GM12878 (cell line): ENCODE measurements at regions not wholly inside any gene's neighbourhood (a gene's known extent, or its start where the extent isn't known, plus 50 kb on each side); places are given as distances from the start of the nearest gene placed in this dataset.

Experiments
- ATAC-seq: fragments of 200-7000 bp; cut with Tn5 transposase; 3 replicates; pipeline ENCODE4 v1.9.1; 2020; ENCODE audit warnings: mild to moderate bottlenecking, moderate library complexity
- BruUV-seq: library from RNA; stranded (reverse); fragments of 400-500 nt; replicated peaks from 2 replicates; lab custom pipeline; 2021; lab: Mats Ljungman, UMichigan
- CTCF ChIA-PET: fragments of 300-600 bp; sonication (Branson Sonifier 250); formaldehyde crosslinking; extraction: SDS; loops from one replicate; lab custom pipeline; 2021; ENCODE audit warnings: inconsistent platforms; lab: Yijun Ruan, JAX
- POLR2A ChIA-PET: fragments of 350-600 bp; formaldehyde crosslinking; extraction: SDS; loops from one replicate; lab custom pipeline; 2021; ENCODE audit warnings: inconsistent platforms; lab: Charles Lee
- RAD21 ChIA-PET: fragments of 300-600 bp; sonication (Branson Sonifier 250); formaldehyde crosslinking; loops from one replicate; lab custom pipeline; 2023; ENCODE audit warnings: antibody characterized with exemption; ENCODE audit not compliant: unreplicated experiment; lab: Charles Lee
- SMC1A ChIA-PET: fragments of 300-600 bp; sonication (Branson Sonifier 250); formaldehyde crosslinking; loops from one replicate; lab custom pipeline; 2023; ENCODE audit not compliant: unreplicated experiment, uncharacterized antibody; lab: Charles Lee
- DNase-seq: peaks from one replicate; pipeline ENCODE4 v3.0.0-alpha.2; 2011; ENCODE audit warnings: low read depth, low spot score
- FAIRE-seq: peaks from 3 replicates; lab custom pipeline; 2011; peaks lifted over from hg19 to GRCh38; lab: Jason Lieb, UNC
- H2AFZ ChIP-seq: 2 replicates; pipeline ENCODE4 v1.6.0; 2011; ENCODE audit warnings: low read depth, low read length, control low read depth; ENCODE audit not compliant: control insufficient read depth
- H3K27ac ChIP-seq: 2 replicates; pipeline ENCODE4 v1.5.1; 2011; ENCODE audit warnings: control low read depth; ENCODE audit not compliant: control insufficient read depth, insufficient read depth
- H3K27me3 ChIP-seq, 2 experiments: replicated peaks in 1 of 2; 2 replicates each; pipeline versions ENCODE4 v1.6.0 to v1.6.1; 2011; ENCODE audit warnings: low read length in 1 of 2; ENCODE audit not compliant: control insufficient read depth in 2 of 2, insufficient read depth in 2 of 2
- H3K36me3 ChIP-seq, 2 experiments: 2 replicates each; pipeline ENCODE4 v1.5.1; 2011; ENCODE audit warnings: low read length in 1 of 2; ENCODE audit not compliant: control insufficient read depth in 2 of 2, insufficient read depth in 2 of 2
- H3K4me1 ChIP-seq: 2 replicates; pipeline ENCODE4 v1.6.1; 2011; ENCODE audit warnings: mild to moderate bottlenecking, low read length, moderate library complexity, mixed read lengths; ENCODE audit not compliant: control insufficient read depth, insufficient read depth
- H3K4me2 ChIP-seq: 2 replicates; pipeline ENCODE4 v1.6.0; 2011; ENCODE audit warnings: control low read depth; ENCODE audit not compliant: control insufficient read depth, insufficient read depth
- H3K4me3 ChIP-seq: fragments of 200-600 bp; sonication (generic); 2 replicates; pipeline ENCODE4 v1.5.1; 2016
- H3K79me2 ChIP-seq: 2 replicates; pipeline ENCODE4 v1.6.0; 2011; ENCODE audit warnings: low read length; ENCODE audit not compliant: control insufficient read depth, insufficient read depth
- H3K9ac ChIP-seq: 2 replicates; pipeline ENCODE4 v1.8.0; 2011; ENCODE audit warnings: low read length, control low read depth, mixed read lengths; ENCODE audit not compliant: control insufficient read depth, insufficient read depth
- H3K9me3 ChIP-seq: replicated peaks from 3 replicates; pipeline ENCODE4 v1.5.1; 2011; ENCODE audit warnings: mild to moderate bottlenecking, low read length; ENCODE audit not compliant: control insufficient read depth, insufficient read depth
- H4K20me1 ChIP-seq: 2 replicates; pipeline ENCODE4 v1.6.0; 2011; ENCODE audit not compliant: control insufficient read depth, insufficient read depth
- ATF7 ChIP-seq: fragments of 450-650 bp; IDR thresholded peaks from 2 replicates; pipeline ENCODE4 v1.6.1; 2016; ENCODE audit warnings: low read depth, mild to moderate bottlenecking
- JUNB ChIP-seq: IDR thresholded peaks from 2 replicates; pipeline ENCODE4 v1.6.1; 2016; ENCODE audit warnings: antibody characterized with exemption, mild to moderate bottlenecking
- NFYB ChIP-seq: IDR thresholded peaks from 2 replicates; pipeline ENCODE4 v1.6.1; 2011; ENCODE audit warnings: low read depth, mild to moderate bottlenecking, low read length, improper control_type of control experiment, moderate library complexity; ENCODE audit not compliant: insufficient read depth
- PAX8 ChIP-seq: fragments of 450-650 bp; IDR thresholded peaks from 2 replicates; pipeline ENCODE4 v1.6.1; 2017; ENCODE audit warnings: mild to moderate bottlenecking, moderate library complexity
- SMAD1 ChIP-seq: fragments of 450-650 bp; IDR thresholded peaks from 2 replicates; pipeline ENCODE4 v1.6.1; 2018; ENCODE audit warnings: mild to moderate bottlenecking, low read depth; ENCODE audit not compliant: partially characterized antibody
- TCF3 ChIP-seq: IDR thresholded peaks from 2 replicates; pipeline ENCODE4 v1.6.1; 2012; ENCODE audit warnings: low read depth, mild to moderate bottlenecking, low read length, borderline replicate concordance; ENCODE audit not compliant: insufficient read depth
- YBX1 ChIP-seq: fragments of 450-650 bp; IDR thresholded peaks from 2 replicates; pipeline ENCODE4 v1.6.1; 2016; ENCODE audit warnings: antibody characterized with exemption
- YY1 ChIP-seq: IDR thresholded peaks from 2 replicates; pipeline ENCODE4 v1.6.1; 2011; ENCODE audit warnings: low read depth, mild to moderate bottlenecking, low read length
- WGBS: methylation state at CpG from one replicate; pipeline ENCODE4 v1.1.6; 2016; ENCODE audit warnings: low lambda C conversion rate; ENCODE audit not compliant: insufficient replicate concordance, insufficient coverage; ENCODE audit errors: missing lambda C conversion rate; 5-methylcytosine and 5-hydroxymethylcytosine counted together
- in situ Hi-C: fragments of 300-500 bp; cut with MboI; formaldehyde crosslinking; loops from 9 replicates; pipeline ENCODE4 v1.14.3; 2018; ENCODE audit warnings: mixed read lengths
- intact Hi-C: fragments of 100-400 bp; cut with micrococcal nuclease; formaldehyde crosslinking; loops from one replicate; pipeline ENCODE4 v1.14.2; 2022; ENCODE audit not compliant: unreplicated experiment
- TF ChIP-seq, protein P1 (sequence below): fragments of 450-650 bp; IDR thresholded peaks from 2 replicates; pipeline ENCODE4 v1.6.1; 2017; ENCODE audit warnings: mild to moderate bottlenecking
- TF ChIP-seq, protein P2 (sequence below): fragments of 450-650 bp; IDR thresholded peaks from 2 replicates; pipeline ENCODE4 v1.6.1; 2016; ENCODE audit warnings: mild to moderate bottlenecking, moderate library complexity, borderline replicate concordance
- TF ChIP-seq, protein P3 (sequence below): fragments of 450-650 bp; IDR thresholded peaks from 2 replicates; pipeline ENCODE4 v1.6.1; 2017; ENCODE audit warnings: mild to moderate bottlenecking, low read depth, inconsistent platforms; ENCODE audit not compliant: poor library complexity, severe bottlenecking
- TF ChIP-seq, protein P4 (sequence below): fragments of 450-650 bp; IDR thresholded peaks from 2 replicates; pipeline ENCODE4 v1.6.1; 2014; ENCODE audit warnings: mild to moderate bottlenecking
- TF ChIP-seq, protein P5 (sequence below): IDR thresholded peaks from 2 replicates; pipeline ENCODE4 v1.6.1; 2011; ENCODE audit warnings: low read depth, mild to moderate bottlenecking, low read length, moderate library complexity, borderline replicate concordance; ENCODE audit errors: extremely low read depth

DNA sequence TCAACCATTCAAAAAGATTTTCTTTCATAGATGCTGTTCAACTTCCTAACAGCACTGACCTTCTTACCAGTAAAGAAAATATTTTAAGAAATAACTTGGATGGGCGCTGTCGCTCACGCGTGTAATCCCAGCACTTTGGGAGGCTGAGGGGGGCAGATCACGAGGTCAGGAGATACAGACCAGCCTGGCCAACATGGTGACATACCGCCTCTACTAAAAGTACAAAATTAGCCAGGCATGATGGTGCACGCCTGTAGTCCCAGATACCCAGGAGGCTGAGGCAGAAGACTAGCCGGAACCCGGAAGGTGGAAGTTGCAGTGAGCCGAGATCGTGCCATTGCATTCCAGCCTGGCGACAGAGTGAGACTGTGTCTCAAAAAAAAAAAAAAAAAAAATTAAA, 865.7 kb upstream of the SLC10A2 start (continued):
- TF ChIP-seq, protein P1, sequence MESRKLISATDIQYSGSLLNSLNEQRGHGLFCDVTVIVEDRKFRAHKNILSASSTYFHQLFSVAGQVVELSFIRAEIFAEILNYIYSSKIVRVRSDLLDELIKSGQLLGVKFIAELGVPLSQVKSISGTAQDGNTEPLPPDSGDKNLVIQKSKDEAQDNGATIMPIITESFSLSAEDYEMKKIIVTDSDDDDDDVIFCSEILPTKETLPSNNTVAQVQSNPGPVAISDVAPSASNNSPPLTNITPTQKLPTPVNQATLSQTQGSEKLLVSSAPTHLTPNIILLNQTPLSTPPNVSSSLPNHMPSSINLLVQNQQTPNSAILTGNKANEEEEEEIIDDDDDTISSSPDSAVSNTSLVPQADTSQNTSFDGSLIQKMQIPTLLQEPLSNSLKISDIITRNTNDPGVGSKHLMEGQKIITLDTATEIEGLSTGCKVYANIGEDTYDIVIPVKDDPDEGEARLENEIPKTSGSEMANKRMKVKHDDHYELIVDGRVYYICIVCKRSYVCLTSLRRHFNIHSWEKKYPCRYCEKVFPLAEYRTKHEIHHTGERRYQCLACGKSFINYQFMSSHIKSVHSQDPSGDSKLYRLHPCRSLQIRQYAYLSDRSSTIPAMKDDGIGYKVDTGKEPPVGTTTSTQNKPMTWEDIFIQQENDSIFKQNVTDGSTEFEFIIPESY, result no peak
- TF ChIP-seq, protein P2, sequence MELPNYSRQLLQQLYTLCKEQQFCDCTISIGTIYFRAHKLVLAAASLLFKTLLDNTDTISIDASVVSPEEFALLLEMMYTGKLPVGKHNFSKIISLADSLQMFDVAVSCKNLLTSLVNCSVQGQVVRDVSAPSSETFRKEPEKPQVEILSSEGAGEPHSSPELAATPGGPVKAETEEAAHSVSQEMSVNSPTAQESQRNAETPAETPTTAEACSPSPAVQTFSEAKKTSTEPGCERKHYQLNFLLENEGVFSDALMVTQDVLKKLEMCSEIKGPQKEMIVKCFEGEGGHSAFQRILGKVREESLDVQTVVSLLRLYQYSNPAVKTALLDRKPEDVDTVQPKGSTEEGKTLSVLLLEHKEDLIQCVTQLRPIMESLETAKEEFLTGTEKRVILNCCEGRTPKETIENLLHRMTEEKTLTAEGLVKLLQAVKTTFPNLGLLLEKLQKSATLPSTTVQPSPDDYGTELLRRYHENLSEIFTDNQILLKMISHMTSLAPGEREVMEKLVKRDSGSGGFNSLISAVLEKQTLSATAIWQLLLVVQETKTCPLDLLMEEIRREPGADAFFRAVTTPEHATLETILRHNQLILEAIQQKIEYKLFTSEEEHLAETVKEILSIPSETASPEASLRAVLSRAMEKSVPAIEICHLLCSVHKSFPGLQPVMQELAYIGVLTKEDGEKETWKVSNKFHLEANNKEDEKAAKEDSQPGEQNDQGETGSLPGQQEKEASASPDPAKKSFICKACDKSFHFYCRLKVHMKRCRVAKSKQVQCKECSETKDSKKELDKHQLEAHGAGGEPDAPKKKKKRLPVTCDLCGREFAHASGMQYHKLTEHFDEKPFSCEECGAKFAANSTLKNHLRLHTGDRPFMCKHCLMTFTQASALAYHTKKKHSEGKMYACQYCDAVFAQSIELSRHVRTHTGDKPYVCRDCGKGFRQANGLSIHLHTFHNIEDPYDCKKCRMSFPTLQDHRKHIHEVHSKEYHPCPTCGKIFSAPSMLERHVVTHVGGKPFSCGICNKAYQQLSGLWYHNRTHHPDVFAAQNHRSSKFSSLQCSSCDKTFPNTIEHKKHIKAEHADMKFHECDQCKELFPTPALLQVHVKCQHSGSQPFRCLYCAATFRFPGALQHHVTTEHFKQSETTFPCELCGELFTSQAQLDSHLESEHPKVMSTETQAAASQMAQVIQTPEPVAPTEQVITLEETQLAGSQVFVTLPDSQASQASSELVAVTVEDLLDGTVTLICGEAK, result no peak
- no peak for TF ChIP-seq TCF3
- TF ChIP-seq PAX8, result no peak

DNA sequence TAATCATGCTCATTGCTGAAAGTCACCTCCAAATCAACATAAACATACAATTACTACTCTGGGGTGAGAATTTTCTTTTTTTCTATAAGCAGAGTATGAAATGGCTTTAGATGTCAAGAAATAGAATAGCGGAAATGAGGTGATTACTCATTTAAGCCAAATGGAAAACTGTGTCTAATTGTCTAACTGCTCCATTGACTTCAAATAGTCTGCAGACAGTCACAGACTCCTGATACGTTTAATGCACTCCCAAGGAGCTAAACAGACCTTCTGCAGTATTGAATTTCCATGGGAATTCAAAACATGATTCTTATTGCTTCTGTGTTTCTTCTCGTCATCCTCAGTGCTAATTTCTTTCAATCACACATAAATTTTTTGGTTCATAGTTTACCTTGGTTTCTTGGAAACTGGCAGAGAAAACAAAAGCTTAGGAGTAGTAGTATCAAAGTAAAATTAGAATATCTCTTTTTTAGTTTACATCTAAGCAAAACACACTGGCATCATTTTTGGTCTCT, 865.2 kb upstream of the SLC10A2 start:
- Histone ChIP-seq H3K9me3 (no peaks in the 10 kb centered on the region), H3K79me2 (no peaks in the 10 kb centered on the region), H3K9ac (no peak overlapping the region), H3K36me3 (no peaks in the 10 kb centered on the region), H3K27me3 (no peaks in the 10 kb centered on the region), H3K4me2 (no peak overlapping the region), H3K27ac (no peak overlapping the region), H4K20me1 (no peaks in the 10 kb centered on the region), H3K4me1 (no peaks in the 10 kb centered on the region), H3K4me3 (no peak overlapping the region), H2AFZ (no peak overlapping the region)
- ChIA-PET RAD21 (no interaction called here), CTCF (interaction anchor here (0.6 kb wide), 1 partner anchor 136 kb away, joined by 3 read pairs; no protein-coding TSS in a partner anchor), POLR2A (no interaction called here), SMC1A (no interaction called here)
- no TSS peak for BruUV-seq
- ATAC-seq, result no peak
- in situ Hi-C loops, result no loop called here
- no peak for FAIRE-seq
- 22% methylated on average over 3 of the region's 3 CpGs for WGBS
- no peak for DNase-seq
- intact Hi-C loops, result no loop called here
- no peak for TF ChIP-seq SMAD1
- TF ChIP-seq YY1, result no peak
- no peak for TF ChIP-seq NFYB
- no peak for TF ChIP-seq ATF7
- no peak for TF ChIP-seq JUNB
- TF ChIP-seq, protein P3, sequence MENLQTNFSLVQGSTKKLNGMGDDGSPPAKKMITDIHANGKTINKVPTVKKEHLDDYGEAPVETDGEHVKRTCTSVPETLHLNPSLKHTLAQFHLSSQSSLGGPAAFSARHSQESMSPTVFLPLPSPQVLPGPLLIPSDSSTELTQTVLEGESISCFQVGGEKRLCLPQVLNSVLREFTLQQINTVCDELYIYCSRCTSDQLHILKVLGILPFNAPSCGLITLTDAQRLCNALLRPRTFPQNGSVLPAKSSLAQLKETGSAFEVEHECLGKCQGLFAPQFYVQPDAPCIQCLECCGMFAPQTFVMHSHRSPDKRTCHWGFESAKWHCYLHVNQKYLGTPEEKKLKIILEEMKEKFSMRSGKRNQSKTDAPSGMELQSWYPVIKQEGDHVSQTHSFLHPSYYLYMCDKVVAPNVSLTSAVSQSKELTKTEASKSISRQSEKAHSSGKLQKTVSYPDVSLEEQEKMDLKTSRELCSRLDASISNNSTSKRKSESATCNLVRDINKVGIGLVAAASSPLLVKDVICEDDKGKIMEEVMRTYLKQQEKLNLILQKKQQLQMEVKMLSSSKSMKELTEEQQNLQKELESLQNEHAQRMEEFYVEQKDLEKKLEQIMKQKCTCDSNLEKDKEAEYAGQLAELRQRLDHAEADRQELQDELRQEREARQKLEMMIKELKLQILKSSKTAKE, result no peak
- TF ChIP-seq YBX1, result no peak
- TF ChIP-seq, protein P4, sequence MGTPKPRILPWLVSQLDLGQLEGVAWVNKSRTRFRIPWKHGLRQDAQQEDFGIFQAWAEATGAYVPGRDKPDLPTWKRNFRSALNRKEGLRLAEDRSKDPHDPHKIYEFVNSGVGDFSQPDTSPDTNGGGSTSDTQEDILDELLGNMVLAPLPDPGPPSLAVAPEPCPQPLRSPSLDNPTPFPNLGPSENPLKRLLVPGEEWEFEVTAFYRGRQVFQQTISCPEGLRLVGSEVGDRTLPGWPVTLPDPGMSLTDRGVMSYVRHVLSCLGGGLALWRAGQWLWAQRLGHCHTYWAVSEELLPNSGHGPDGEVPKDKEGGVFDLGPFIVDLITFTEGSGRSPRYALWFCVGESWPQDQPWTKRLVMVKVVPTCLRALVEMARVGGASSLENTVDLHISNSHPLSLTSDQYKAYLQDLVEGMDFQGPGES, result no peak
- TF ChIP-seq, protein P5, sequence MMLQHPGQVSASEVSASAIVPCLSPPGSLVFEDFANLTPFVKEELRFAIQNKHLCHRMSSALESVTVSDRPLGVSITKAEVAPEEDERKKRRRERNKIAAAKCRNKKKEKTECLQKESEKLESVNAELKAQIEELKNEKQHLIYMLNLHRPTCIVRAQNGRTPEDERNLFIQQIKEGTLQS, result no peak
